Stimulated activated CD4-positive, alpha-beta T cell treated with anti-CD3 and anti-CD28 coated beads, Interleukin-1b, Interleukin-23, amount 100 ng/mL, for 1 hour (primary cell): ENCODE measurements at regions not wholly inside any gene's neighbourhood (a gene's known extent, or its start where the extent isn't known, plus 50 kb on each side); places are given as distances from the start of the nearest gene placed in this dataset.
"Not testable (repeated sequence)": the region's sequence is repeated elsewhere in the genome, so short reads cannot be mapped to it uniquely, and the experiment has no call there.

ENCODE experiments used
- DNase-seq, 2 donors: peaks; one replicate each; pipeline ENCODE4 v3.0.0-alpha.2; 2020; ENCODE audit warnings: low read depth in 2 of 2

DNA sequence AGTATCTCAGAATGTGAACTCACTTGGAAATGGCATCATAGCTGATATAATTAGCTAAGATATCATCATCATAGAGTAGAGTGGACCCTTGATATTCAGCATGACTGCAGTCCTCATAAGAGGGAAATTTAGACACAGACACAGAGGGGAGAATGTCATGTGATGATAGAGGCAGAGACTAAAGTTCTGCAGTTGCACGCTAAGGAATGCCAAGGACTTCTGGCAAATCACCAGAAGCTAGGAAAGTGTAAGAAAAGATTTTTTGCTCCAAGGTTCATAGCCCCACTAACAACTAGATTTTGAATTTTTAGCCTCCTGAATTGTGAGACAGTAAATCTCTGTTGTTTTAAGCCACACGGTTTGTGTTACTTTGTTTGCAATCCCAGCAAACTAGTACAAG lies 612.6 kb upstream of the ST8SIA4 start:
- no peak for DNase-seq

DNA sequence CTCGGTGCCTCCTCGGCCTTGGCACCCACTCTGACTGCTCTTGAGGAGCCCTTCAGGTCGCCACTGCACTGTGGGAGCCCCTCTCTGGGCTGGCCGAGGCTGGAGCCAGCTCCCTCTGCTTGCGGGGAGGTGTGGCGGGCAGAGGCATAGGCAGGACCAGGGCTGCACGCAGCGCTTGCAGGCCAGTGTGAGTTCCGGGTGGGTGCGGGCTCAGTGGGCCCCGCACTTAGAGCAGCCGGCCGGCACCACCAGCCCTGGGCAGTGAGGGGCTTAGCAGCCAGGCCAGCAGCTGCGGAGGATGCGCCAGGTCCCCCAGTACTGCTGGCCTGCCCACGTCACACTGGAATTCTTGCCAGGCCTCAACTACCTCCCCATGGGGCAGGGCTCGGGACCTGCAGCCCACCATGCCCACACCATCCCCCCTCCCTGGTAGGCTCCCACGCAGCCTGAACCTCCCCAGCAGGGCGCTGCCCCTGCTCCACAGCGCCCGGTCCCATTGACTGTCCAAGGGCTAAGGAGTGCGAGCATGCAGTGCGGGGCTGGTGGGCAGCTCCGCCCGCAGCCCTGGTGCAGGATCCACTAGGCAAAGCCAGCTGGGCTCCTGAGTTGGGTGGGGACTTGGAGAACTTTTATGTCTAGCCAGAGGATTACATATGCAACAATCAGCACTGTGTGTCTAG lies 602.9 kb upstream of the ST8SIA4 start:
- DNase-seq = no peak

DNA sequence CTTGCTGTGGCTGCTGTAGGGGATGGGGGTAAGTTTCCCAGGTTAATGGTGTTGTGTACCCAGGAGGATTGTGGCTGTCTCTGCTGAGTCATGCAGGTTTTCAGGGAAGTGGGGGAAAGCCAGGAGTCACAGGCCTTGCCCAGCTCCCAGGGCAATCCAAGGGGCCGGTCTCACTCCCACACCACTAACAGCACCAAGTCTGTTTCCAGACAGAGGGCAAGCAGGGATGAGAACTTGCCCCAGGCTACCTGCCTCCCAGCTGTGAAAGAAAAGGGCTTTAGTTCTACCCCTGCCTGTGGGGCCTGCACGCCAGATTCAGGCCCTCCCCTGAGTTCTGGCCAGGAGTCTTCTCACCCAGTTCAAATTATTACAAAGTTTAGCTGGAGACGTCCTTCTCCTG lies 579.8 kb upstream of the ST8SIA4 start:
- no peak for DNase-seq

DNA sequence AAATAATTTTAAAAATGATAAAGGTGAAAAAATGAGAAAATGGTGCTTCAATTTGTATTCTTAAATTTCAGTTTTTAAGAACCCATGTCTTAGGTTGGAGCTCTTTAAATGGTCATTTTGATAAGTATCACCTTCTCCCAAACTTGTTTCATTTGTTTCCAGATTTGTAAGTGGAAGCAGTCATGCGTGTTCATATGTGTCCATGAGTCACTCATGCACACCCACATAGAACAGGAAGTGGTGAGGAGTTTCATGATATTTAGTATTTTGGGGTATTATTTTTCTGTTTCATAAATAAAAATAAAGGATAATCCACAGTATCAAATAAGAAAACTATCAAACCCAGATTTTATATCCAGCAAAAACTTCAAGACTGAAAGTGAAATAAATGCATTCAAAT lies 570.4 kb upstream of the ST8SIA4 start:
- no peak for DNase-seq

DNA sequence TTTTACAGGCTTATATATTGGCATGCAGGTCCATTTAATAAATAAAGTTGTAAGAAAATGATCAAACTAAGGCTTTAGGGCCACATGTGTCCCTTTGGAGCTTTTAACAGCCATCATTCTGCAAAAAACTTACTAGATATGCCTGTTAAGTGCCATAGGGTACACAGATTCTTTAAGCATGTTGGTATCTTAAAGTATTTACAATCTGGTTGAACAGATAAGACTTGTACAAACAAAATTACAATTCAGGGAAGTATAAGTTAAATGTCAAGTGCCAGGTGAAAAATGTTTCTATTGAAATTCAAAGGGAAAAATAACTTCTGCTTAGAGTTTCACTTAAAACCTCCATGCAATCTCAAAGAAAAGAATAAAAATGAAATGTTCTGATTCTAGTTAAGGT lies 558.4 kb upstream of the ST8SIA4 start:
- DNase-seq = no peak

DNA sequence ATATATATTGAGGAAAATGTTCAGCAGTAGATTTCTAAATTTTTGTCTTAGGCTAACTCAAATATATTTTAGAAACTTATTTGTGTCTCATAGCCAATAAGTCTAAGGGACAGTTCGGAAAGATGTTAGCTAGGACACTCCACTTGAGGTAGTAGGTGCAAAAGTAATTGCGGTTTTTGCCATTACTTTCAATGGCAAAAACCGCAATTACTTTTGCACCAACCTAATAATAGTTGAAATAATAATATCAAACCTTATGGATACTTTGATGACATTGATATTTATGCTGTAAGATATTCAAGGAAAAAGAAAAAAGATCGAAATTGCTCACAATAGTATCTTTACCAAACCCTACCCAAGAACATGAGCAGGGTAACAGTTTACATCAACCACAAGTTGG lies 555.5 kb upstream of the ST8SIA4 start:
- DNase-seq = no peak

DNA sequence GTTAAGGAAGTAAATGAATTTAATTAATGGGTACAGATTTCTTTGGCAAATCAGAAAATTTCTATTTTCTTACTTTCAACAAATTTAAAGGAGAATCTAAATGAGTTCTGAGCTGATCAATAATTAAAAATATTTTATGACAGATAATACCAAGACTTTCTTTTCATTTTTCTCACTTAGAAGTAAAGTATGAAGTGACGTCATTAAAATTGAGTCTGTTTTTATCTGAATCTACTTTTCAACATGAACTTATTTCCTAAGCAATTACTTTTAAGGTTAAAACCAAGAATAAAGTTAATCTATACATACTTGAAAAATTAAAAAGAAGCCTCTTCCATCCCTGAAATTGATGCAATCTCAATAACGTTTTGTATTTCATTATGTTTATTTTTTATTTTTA lies 552.8 kb upstream of the ST8SIA4 start:
- DNase-seq = no peak

DNA sequence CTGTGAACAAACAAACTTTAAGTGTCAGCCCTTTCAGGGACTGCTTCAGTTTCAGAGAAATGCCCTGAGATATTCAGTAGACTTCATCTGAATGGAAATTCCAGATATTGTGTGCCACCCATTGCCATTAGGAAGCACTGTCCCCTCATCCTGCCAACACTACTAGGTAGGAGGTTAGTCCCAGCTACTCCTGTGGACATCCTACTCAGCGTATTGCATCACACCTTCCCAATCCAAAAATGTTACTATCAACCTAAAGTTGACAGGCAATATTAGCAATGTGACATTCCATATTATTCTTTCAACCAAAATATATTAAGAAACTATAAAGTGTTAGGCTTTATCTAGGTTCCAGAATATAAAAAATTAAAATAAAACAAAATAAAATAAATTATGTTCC lies 552.0 kb upstream of the ST8SIA4 start:
- no peak for DNase-seq

DNA sequence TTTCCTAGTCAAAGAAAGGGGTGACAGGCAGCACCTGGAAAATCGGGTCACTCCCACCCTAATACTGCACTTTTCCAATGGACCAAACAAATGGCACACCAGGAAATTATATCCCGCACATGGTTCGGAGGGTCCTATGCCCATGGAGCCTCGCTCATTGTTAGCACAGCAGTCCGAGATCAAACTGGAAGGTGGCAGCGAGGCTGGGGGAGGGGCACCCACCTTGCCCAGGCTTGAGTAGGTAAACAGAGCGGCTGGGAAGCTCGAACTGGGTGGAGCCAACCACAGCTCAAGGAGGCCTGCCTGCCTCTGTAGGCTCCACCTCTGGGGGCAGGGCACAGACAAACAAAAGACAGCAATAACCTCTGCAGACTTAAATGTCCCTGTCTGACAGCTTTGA lies 539.2 kb upstream of the ST8SIA4 start:
- not testable (repeated sequence) for DNase-seq

DNA sequence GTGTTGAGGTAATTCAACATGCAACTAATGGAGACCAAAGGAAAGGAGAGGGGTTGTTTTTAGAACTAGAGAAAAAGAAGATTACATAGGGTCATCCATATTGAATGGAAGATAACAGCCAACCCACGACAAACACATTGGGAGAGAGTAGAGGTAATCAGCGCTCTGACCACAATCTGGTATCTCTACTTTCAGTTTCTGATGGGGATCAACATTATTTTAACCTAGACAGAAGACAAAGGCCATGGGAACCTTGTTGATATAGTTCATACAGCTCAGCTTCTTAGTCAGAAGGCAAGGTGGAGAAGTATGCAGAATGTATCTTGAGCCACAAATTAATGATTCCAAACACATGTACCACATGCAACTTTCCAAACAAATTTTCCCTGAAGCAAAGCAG lies 537.1 kb upstream of the ST8SIA4 start:
- no peak for DNase-seq

DNA sequence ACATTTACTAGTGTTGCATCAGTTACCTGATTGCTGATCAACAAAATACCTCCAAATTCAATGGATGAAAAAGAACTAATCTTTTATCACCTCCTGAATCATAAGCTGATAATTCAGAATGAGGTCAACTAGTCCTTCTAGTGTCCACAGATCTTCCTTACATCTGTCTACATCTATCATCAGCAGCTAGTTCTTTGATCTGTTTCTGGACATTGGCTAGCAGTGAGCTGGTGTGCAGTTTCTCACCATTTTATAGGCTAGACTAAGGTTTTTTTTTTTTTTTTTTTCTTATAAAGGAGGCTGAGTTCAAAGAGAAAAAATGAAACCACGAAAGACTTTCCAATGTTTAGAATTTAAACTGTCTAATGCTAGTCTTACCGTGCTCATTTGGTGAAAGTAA lies 534.3 kb upstream of the ST8SIA4 start:
- no peak for DNase-seq

DNA sequence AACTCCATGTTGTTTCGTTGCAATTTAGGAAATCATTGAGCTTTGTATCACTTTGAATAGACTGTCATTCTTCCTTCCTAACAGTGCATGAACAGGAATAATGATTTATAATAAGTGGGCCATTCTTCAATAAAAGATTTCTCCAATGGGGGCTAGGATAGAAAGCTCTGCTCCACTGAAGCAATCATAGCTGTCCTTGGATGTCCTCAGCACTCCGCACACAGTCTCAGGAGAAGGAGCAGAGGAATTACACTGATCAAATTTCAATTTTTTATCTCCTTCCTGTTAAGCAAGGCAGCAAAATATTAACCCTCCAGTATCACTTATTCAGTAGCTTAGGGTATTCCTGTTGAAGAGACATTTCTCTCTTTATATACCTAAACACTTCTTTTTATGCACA lies 532.7 kb upstream of the ST8SIA4 start:
- no peak for DNase-seq

DNA sequence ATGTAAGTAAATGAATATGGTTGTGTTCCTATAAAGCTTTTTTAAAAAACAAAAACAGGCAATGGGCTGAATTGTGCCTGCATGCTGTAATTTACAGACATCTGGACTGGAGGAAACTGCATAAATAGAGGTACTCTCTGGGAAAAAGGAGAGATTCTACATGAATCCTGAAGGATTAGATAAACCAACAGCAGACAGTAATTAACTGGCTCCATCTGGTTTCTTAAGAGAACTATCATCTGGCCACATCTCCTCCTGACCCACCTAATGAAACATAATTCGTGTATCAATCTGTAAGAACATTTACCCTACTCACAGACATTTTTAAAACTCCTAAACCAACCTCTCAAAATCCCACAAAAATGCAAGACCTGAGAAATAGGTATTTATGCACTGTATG lies 528.1 kb upstream of the ST8SIA4 start:
- no peak for DNase-seq

DNA sequence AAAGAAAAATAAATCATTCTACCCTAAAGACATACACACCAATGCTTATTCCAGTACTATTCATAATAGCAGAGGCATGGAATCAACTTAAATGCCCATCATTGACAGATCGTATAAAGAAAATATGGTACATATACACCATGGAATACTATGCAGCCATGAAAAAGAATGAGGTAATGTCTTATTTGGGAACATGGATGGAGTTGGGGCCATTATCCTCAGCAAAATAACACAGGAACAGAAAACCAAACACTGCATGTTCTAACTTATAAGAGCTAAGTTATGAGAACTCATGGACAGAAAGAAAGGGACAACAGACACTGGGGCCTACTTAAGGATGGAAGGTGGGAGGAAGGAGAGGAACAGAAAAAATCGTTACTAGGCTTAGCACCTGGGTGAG lies 527.5 kb upstream of the ST8SIA4 start:
- no peak for DNase-seq

DNA sequence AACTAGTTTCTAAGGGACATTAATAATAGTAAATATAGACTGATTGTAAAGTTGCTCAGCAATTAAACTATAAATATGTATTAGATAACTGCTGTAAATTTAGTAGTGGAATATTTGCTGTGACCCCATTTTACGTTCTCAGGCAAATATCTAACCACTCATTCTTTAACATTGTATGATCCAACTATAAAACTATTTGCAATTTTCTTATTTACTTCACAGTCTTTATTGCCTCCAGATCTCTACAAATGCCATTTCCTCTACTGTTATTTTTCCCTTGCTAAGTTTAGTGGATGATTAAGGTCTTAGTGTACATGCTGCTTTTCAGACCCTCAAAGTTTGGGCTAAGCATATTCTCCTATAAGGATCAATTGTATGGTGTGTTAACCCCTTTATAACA lies 526.2 kb upstream of the ST8SIA4 start:
- no peak for DNase-seq

DNA sequence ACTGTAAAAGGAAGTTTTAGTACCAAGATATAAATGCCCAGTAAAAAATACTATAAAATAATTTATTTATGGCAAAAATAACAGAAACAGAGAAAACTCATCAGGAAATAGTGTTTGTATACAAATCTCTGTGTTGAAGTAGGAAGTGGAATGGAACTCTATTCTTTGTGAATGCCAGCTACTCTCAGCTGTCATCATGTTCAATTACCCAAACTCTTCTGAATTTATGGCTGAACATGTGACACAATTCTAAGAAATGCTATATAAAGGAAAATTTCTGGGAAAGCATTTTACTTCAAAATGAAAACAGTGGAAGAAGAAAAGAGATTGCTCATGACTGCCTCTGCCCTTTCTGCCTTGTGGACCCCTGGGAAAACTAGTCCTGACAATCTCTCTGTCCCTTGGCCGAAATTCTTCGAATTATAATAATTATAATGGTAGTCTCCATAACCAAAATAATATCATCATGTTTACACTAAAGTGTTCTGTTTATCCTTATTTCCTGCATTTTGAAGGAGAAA lies 522.3 kb upstream of the ST8SIA4 start:
- no peak for DNase-seq

DNA sequence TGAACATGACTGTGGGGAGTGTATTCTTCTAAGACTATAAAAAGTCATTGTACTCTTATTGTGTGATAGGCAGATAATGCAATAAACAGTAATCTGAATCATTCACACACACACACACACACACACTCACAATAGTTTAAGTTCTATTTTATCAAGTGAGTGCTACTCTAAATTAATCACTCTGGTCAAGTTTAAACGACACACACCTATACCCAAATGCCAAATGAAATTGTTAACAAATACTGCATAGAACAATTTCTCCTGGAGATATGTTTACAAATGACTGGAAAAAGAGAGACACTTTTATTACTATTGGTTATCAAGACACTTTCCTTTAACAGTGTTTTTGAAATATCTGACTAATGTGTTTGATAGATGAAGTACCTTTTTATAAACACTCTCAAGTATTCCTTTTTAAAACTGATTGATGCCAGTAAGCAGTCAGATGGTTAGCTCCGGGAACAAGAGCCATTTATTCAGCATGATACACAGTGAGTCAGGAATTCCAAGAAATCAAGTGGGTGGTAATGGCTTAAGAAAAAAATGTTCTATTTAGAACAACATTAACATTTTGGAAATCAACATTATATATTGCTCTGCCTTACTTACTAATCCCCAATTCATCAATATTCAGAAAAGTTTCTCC lies 521.6 kb upstream of the ST8SIA4 start:
- DNase-seq = no peak

DNA sequence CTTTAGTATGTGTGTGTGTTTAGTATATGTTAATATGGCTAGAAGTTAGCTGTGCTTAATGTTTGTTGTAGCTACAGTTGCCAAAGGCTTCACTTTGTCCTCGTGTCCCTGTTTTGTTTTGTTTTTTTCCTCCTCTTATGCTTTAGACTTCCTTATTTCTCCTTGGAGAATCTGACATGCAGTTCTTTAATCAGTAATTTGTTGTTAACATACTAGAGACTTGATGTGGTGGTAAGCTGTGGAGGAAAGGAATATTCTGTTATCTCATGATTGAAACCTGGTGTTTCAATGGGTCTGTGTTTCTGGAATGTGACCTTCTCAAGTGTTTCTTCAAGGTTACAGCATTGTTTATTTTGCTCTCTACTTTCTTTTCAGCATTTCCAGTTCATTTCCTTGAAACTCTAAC lies 515.6 kb upstream of the ST8SIA4 start:
- DNase-seq = no peak

DNA sequence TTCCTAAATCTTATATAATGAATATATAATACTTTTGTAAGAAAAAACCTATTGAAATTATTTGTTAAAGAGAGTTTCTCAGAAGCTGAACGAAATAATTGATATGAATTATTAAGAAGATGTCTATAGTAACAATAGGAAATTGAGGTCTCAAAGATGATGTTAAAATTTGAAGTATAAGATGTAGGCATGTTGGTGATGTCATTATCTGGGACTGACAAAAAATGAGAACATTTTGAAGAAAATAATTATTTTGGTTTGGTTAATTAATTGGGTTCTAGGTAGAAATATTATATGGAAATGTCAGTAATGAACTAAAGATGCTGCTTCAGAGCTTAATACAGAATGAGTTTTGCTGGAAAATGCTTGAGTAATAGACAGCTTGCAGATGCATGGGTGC lies 501.4 kb upstream of the ST8SIA4 start:
- DNase-seq = no peak

DNA sequence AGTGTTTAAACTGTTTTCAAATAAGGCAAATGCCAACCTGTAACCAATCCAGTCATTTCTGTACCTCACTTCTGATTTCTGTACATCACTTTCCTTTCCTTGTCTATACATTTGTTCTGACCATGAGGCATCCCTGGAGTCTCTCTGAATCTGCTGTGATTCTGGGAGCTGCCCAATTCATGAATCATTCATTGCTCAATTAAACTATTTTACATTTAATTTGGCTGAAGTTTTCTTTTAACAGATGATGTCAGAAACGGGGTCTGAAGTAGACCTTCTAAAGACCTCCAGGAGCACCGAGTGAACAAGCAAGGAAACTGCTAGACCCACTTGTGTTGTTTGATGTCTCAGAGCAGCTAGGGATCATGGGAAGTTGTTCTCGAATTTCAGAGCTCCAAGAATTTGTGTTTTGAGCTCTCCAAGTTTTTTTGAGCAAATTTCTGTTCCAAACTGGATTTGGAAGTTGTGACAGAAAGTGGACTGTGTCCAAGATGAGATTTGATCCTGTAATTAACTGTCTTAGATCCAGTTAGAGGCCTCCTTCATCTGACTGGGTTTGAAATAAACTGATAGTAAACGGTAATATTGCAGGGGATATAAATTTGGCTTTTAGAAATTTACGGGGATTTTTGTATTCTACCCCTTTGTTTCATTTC lies 490.8 kb upstream of the ST8SIA4 start:
- DNase-seq = no peak

DNA sequence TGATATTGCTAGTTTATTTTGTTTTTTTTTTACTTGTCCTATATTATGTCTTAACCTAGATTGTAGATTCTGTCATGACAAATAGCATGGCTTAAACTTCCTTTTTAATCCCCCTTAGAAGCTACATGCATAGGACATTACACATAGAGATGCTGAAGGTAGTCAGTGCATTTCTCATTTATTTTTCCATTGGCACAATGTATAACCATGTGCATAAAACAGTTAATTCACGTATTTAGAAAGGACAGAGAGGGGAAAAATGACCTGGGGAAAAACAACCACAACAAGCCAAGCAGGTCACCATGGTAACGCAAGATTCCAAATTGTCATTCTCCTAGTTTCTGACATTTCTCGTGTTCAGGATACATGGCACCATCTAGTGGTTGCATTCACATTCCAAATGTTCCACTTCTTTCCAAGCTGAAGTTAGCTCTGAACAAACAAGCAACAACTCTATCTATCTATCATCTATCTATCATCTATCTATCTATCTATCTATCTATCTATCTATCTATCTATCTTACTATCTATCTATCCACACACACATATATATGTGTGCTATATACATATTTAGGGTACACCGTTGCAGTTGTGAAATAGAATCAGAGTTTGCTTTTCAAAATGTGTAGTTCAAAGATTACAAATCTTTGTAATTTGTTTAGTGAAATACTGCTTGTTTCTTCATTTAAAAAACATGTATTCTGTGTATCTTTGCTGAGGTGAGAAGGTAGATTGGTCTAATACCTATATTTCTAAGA lies 487.2 kb upstream of the ST8SIA4 start:
- DNase-seq = no peak

DNA sequence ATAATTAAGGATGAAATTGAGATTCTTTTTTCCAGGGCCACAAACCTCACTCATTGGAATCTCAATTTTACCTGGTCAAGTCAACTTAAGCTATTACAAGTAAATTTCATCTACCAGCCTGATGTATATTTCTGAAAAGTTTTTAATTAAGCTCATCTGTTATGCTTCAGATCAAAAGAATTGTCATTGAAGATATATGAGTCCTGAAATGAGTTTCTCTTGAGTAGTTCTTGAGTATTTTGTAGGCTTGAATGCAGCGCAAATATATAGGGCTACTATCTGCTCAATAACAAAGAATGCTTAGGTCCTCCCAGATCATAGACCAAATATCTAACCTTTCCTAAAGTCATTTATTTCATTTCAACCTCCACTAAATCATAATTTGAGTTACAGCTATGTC lies 482.2 kb upstream of the ST8SIA4 start:
- no peak for DNase-seq

DNA sequence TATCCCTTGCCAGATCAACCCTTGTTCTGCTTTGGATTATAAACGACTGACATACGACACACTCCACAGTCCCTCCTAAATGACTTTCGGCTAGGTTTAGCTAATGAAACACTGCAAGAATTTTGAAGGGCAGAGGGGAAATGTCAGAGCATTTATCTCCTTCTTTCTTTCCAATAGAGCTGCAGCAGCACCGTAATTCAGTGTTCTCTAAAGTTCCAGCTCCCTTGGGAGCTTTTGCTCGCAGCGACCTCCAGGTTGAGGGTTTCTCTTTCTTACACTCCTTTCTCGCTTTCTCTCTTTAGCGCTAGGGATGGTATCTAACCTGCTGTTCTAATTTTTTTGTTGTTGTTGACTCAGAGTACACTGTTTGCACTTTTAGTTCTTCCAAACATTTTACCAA lies 467.1 kb upstream of the ST8SIA4 start:
- no peak for DNase-seq
